HS-5 (cell line): ENCODE measurements at regions not wholly inside any gene's neighbourhood (a gene's known extent, or its start where the extent isn't known, plus 50 kb on each side); places are given as distances from the start of the nearest gene placed in this dataset.

Source experiments
- DNase-seq: peaks from one replicate; pipeline ENCODE4 v3.0.0-alpha.2; 2012; ENCODE audit warnings: low read depth

DNA sequence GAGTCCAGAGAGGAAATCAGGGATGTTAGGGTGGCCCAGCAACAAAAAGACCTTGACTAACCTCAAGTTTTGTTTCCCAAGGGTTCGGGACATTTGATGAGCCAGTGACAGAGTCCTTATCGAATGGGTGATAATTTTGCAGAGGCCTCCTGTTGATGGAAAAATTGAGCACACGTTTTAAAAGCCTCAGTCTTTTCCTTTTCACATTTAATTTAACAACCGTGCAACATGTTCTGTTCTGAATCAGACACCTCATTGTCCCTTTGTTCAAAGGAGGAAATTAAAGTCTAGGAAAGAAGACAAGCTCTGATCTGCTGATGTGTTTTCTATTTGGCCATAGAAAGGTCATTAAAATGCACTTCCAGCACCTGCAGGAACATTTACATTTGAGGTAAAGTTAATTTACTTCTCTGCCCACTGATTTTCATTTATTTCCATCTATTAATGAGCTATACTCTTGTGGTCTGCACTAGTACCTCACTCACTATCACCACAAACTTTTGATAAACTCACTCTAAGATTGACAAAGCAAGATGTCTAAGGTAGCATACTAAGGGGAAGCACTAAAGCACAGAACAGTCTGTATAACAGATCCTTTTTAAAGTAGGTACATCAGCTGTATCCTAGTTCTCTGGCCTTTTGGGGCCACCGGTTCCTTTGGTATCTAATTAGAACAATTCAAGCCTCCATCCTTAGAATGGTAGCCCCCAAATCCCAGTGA, 147.0 kb downstream of the RPAP3 start:
- no peak for DNase-seq

DNA sequence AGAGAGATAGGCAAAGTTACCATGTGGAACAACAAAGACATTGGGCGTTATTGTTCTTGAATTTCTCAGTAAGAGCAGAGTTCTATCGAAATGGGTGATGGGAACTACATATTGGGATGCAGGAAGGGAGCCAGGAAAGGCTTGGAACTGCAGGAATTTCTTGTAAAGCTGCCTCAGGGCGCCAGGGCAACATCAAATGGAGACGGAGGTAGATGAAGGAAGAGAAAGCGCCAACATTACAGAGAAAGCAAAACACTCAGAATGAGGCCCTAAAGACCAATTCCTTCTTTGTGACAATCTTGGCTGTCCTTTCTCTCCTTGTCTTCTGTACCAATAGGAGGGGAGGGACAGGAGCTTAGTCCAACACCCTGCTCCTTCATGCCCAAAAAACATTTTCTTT, 148.4 kb downstream of the RPAP3 start:
- DNase-seq: no peak

GRCh38 chr12:47556261-47557030, 149.4 kb downstream of the RPAP3 start:
- no peak for DNase-seq

DNA sequence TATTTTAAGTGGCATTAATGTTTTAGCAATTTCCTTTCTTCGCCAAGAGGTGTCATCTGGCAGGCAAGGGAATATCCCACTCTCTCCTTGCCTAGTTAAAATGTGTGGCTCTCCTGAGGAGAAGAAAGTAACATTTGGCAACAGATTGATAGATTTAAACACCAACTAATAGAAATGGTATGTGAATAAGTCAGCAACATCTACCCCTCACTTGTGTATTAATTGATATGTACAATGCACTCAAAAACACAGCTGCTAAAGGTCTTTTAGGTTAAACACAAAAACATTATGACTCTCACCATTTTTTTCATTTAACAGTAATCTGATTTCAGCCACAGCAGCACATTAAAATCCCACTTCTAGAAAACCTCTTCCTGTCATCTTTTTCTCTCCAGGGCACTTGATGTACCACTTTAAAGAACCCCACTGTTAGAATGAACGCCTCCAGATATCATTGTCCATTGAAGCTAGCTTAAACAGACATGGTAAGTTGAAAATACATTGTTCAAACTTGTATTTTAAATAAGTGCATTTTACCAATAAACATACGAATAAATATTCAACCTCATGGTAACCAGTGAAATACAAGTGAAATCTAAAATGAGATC, 151.7 kb downstream of the RPAP3 start:
- no peak for DNase-seq

GRCh38 chr12:47553266-47553665, 152.6 kb downstream of the RPAP3 start:
- DNase-seq: no peak

- DNase-seq: no peak
Measured at GRCh38 chr12:47551426-47551851, 154.4 kb downstream of the RPAP3 start.

DNA sequence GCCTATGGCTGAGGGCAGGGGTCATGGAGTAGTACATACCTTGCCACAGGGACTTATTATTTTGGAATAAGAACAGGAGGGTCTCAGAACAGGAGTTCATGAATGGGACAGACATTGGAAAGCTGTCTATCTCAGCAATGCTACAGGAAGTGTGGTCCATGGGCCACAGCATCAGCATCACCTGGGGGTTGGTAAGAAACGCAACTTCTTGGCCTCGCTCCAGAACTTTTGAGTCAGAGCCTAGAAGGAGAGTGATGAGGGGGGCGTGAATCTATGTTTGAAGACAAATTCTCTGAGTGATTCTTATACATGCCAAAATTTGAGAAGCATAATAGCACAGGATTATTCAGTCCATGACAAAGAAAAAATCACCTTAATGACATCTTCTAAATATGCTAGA, 156.6 kb downstream of the RPAP3 start:
- no peak for DNase-seq

- no peak for DNase-seq
Measured at GRCh38 chr12:47548401-47548800, 157.4 kb downstream of the RPAP3 start.

GRCh38 chr12:47547077-47547476, 158.8 kb downstream of the RPAP3 start:
- peak; percentile 13 for DNase-seq

DNA sequence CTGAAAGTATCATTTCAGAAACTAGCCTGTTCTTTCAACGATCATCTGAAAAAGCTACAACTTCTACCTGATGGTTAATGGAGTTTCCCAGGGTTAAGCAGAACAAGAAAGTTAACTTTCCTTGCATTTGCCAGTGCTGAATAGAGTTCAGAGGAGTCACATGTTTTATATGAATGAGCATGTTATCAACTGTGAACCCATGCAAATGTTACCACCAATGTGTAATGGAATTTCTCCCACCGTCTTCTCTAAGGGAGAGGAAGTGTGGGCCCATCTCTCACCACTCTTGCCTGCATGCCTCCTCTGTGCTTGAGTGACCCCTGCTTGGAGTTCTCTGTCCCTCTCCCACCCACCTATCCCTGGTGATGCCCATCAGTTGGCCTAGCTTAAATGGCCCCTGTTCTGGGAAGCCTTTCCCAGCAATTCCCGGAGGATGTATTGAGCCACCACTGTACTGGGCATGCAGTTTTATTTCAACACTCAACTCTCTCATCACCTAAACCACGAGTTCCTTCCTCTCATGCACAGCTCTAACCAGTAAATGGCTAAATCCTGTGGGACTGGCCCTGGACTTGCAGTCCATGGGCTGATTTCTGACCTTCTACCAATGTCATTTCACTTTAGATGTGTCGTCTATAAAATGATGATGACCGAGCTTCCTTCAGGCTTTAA, 159.8 kb downstream of the RPAP3 start:
- no peak for DNase-seq

- DNase-seq: no peak
Measured at GRCh38 chr12:47534695-47535094, 171.1 kb downstream of the RPAP3 start.

- no peak for DNase-seq
Measured at GRCh38 chr12:47530050-47530449, 175.8 kb downstream of the RPAP3 start.

- no peak for DNase-seq
Measured at GRCh38 chr12:47527816-47528215, 178.0 kb downstream of the RPAP3 start.

- no peak for DNase-seq
Measured at GRCh38 chr12:47520029-47520428, 185.8 kb downstream of the RPAP3 start.

- DNase-seq: no peak
Measured at GRCh38 chr12:47517122-47517521, 188.7 kb downstream of the RPAP3 start.

- DNase-seq: peak; percentile 24
Measured at GRCh38 chr12:47509398-47509851, 196.4 kb downstream of the RPAP3 start.

DNA sequence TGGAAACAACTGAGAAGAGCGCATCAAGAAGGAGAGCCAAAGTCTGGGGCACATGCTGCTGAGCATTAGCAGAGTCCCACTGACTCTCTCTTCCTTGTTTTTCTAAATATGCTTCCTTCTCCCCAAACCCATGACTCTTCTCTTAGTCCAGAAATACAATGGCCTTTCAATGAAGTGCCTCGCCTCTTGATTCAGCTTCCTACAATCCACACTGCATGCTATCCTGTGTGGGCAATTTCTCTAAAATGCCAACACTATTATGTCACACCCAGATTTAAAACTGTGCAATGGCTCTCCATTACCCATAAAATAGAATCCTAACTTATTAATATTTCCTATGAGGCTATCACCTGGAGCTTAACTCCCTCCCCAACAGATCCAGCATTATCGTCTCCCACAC, 198.6 kb downstream of the RPAP3 start:
- DNase-seq: no peak

DNA sequence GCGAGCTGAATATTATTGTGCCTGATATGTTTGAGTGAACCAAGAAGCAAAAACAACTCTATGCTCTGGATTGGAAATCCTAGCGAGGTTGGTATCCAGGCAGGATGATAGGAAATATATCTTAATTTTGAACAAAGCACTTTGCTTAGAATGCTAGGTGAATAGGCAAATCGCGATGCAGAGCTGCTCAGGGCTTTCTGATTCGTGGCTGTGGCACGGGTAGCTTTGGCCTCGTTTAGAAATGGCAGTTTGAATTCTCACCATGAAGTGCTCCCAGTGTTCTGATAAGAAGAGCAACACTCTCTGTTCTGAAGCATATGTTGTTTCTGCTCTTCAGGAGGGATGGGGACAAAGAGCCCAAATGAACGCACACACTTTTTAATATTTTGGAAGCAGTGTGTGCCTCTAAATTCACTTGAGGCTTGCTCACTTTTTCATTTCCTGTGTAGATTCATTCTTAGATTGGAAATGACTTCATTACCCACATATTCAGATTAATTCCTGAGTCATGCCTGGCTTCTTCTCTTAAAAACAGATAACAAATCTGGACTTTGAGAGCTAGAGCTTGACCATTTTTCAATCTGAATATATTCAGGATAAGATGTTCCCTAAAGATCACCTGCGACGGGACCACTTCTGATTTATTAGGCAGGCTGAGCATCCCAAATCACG, 200.9 kb downstream of the RPAP3 start:
- peak; percentile 47 for DNase-seq

- DNase-seq: no peak
Measured at GRCh38 chr12:47493801-47494200, 212.0 kb downstream of the RPAP3 start.

GRCh38 chr12:47491516-47492305, 214.1 kb downstream of the RPAP3 start:
- no peak for DNase-seq

DNA sequence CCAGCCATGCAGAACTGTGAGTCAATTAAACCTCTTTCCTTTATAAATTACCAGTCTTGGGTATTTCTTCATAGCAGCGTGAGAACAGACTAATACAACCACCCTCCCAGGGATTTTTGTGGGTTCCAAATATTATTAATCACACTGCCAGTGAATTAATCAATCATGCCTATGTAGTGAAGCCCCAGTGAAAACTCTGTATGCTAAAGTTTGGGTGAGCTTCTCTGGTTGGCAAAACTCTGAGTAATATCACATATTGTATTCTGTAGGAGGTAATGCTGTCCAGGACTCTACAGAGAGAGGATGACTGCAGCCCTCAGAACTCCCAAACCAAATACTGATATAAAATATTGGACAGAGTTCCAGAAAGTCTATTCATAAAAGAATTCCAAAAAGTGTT, 216.9 kb downstream of the RPAP3 start:
- no peak for DNase-seq
